ENCODE measurements at regions not wholly inside any gene's neighbourhood (a gene's known extent, or its start where the extent isn't known, plus 50 kb on each side); places are given as distances from the start of the nearest gene placed in this dataset.

DNA sequence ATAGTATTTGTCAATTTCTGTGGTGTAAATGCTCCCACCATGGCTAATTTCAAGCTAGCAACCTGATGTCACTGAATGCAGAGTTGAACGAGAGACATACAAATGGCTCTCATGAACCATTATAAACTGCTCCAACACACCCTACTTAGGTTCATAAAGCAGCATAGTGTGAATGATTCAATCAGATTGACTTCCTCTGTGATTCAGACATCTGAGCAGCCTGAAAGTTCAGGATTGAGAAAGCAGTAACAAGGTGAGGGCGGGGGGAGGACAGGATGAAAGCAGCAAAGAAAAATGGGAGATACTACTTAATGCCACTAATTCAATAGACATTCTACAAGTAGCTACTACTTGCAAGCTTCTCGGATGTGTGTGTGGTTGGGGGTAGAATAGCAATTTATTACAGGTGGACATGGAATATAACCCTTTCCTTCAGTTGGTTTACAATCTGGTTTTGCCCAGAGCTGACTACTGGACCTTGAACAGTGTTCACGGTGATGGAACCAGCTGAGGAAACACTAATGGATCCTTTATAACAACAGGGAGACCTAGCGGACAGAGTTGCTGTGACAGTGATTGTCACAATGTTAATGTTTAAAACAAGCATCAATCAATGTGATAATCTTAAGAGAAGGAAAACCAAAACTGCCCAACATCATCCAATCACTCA, 52.5 kb upstream of the PELI2 start:
- ChIA-PET POLR2A (no interaction called here), CTCF (no interaction called here)
- intact Hi-C loops (cut with micrococcal nuclease) (no loop called here), dilution Hi-C loops (cut with MboI; ENCODE audit: extremely low pct_ligation_motif_present, low sequenced_read_pairs) (no loop called here)
- no peaks in the 10 kb centered on the region for H3K9me3 ChIP-seq (replicated peaks; ENCODE audit: control insufficient read depth, insufficient read depth, low read length)
- H3K79me2 ChIP-seq (ENCODE audit: control insufficient read depth, insufficient read depth, low read length), result no peaks in the 10 kb centered on the region
- no peaks in the 10 kb centered on the region for H3K4me1 ChIP-seq (ENCODE audit: control insufficient read depth, extremely low read depth, insufficient read depth, low read length)
- H3K4me3 ChIP-seq (replicated peaks in 1 of 3; ENCODE audit: insufficient read depth in 1 of 3, low read depth in 1 of 3, low read length in 3 of 3), result no peak overlapping the region
- TF ChIP-seq MYC (IDR thresholded peaks at IDR 0.05; ENCODE audit: low read depth, low read length) (no peak), JUN (IDR thresholded peaks at IDR 0.05; ENCODE audit: borderline replicate concordance, insufficient read depth, insufficient read length, low read depth) (no peak), POLR2AphosphoS5 (IDR thresholded peaks at IDR 0.05; ENCODE audit: insufficient read depth, low read depth, low read length) (no peak), EZH2 (IDR thresholded peaks at IDR 0.05; ENCODE audit: borderline replicate concordance, low read depth, low read length, severe bottlenecking) (no peak), POLR2A (IDR thresholded peaks at IDR 0.05; ENCODE audit: low read depth, low read length) (no peak), FOS (IDR thresholded peaks at IDR 0.05; ENCODE audit: borderline replicate concordance, insufficient read depth, low read length) (no peak), GATA2 (IDR thresholded peaks at IDR 0.05; ENCODE audit: insufficient read depth, insufficient read length, low read depth, low read length) (no peak)
- TF ChIP-seq, protein P1, sequence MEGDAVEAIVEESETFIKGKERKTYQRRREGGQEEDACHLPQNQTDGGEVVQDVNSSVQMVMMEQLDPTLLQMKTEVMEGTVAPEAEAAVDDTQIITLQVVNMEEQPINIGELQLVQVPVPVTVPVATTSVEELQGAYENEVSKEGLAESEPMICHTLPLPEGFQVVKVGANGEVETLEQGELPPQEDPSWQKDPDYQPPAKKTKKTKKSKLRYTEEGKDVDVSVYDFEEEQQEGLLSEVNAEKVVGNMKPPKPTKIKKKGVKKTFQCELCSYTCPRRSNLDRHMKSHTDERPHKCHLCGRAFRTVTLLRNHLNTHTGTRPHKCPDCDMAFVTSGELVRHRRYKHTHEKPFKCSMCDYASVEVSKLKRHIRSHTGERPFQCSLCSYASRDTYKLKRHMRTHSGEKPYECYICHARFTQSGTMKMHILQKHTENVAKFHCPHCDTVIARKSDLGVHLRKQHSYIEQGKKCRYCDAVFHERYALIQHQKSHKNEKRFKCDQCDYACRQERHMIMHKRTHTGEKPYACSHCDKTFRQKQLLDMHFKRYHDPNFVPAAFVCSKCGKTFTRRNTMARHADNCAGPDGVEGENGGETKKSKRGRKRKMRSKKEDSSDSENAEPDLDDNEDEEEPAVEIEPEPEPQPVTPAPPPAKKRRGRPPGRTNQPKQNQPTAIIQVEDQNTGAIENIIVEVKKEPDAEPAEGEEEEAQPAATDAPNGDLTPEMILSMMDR (IDR thresholded peaks at IDR 0.05; ENCODE audit: extremely low read depth in 1 of 2, insufficient read depth in 1 of 2, low read depth in 1 of 2, low read length in 2 of 2), result no peak
- TF ChIP-seq, protein P2, sequence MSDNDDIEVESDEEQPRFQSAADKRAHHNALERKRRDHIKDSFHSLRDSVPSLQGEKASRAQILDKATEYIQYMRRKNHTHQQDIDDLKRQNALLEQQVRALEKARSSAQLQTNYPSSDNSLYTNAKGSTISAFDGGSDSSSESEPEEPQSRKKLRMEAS (IDR thresholded peaks at IDR 0.05; ENCODE audit: insufficient read depth, insufficient read length), result no peak
- H3K36me3 ChIP-seq (ENCODE audit: control insufficient read depth in 2 of 2, extremely low read depth in 1 of 2, insufficient read depth in 2 of 2, low read length in 2 of 2), result no peaks in the 10 kb centered on the region
- H3K9ac ChIP-seq (replicated peaks; ENCODE audit: extremely low read depth, insufficient read depth, low read length), result no peak overlapping the region
- no peak for FAIRE-seq
- no peak overlapping the region for H2AFZ ChIP-seq (ENCODE audit: low read depth, low read length)
- DNase-seq (ENCODE audit: low read depth, low spot score), result no peak
- BruUV-seq (replicated peaks), result no TSS peak
- H4K20me1 ChIP-seq (replicated peaks; ENCODE audit: control insufficient read depth, extremely low read depth, insufficient read depth, low read length), result no peaks in the 10 kb centered on the region
- no peak overlapping the region for H3K27ac ChIP-seq (ENCODE audit: insufficient read depth, low read depth, low read length)
- H3K27me3 ChIP-seq (ENCODE audit: control insufficient read depth in 2 of 2, insufficient read depth in 2 of 2, low read length in 2 of 2), result peaks cover 0 to 2% of the 10 kb centered on the region in 2 experiments
- no peak overlapping the region for H3K4me2 ChIP-seq (ENCODE audit: insufficient read depth, low read length)
- no peaks in the 10 kb centered on the region for H3K9me1 ChIP-seq (replicated peaks; ENCODE audit: control insufficient read depth, extremely low read depth, insufficient read depth, low read length)
